ENCODE measurements at regions not wholly inside any gene's neighbourhood (a gene's known extent, or its start where the extent isn't known, plus 50 kb on each side); places are given as distances from the start of the nearest gene placed in this dataset.

DNA sequence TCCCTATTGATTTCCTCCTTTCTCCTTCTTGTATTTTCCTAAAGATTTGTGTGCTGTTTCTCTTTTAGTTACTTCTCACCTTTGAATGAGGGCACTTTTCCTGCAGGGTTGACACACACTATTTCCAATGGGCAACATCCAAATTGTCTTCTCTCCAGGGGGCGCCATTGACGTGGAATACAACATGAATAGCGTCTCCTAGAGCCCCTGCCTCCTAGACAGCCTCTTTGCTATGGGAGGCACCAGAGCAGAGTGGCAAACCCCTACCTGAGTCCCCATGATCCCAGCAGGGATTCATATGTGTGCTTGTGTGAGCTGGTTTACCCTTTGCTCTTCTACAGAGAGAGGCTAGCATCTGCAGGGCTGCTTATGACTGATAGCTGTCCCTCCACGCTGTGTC lies 61.3 kb upstream of the ITSN2 start:
- H3K27me3 ChIP-seq = no peaks in the 10 kb centered on the region
- no peaks in the 10 kb centered on the region for H3K36me3 ChIP-seq
- H3K4me1 ChIP-seq = no peaks in the 10 kb centered on the region
- DNase-seq (ENCODE audit: low spot score) = peak; percentile 65
- no peak overlapping the region for H3K27ac ChIP-seq
- H3K4me3 ChIP-seq = no peak overlapping the region
- H3K9me3 ChIP-seq = no peaks in the 10 kb centered on the region
- TF ChIP-seq, protein P1, sequence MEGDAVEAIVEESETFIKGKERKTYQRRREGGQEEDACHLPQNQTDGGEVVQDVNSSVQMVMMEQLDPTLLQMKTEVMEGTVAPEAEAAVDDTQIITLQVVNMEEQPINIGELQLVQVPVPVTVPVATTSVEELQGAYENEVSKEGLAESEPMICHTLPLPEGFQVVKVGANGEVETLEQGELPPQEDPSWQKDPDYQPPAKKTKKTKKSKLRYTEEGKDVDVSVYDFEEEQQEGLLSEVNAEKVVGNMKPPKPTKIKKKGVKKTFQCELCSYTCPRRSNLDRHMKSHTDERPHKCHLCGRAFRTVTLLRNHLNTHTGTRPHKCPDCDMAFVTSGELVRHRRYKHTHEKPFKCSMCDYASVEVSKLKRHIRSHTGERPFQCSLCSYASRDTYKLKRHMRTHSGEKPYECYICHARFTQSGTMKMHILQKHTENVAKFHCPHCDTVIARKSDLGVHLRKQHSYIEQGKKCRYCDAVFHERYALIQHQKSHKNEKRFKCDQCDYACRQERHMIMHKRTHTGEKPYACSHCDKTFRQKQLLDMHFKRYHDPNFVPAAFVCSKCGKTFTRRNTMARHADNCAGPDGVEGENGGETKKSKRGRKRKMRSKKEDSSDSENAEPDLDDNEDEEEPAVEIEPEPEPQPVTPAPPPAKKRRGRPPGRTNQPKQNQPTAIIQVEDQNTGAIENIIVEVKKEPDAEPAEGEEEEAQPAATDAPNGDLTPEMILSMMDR (IDR thresholded peaks at IDR 0.05) = peak in 1 of 2 donors; percentile 71

DNA sequence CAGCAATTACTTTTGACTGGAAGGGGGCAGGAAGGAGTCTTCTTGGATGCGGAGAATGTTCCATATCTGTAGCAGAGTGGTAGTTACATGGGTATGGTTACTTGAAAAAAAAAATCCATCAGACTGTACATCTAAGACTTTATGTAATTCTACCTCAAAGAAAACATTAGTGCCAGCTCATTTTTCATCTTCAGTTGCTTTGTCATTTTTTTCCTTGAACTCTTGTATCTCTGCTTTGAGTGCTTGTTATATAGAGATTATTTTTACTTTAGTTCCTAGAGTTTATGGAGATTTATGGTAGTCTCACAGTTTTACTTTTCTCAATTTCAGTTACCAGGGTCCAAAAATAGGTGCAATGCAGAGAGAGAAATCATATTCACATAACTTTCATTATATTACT lies 60.0 kb upstream of the ITSN2 start:
- TF ChIP-seq, protein P1 (IDR thresholded peaks at IDR 0.05) = no peak
- DNase-seq (ENCODE audit: low spot score) = no peak
- Histone ChIP-seq H3K27me3 (no peaks in the 10 kb centered on the region), H3K27ac (no peak overlapping the region), H3K4me3 (no peak overlapping the region), H3K36me3 (no peaks in the 10 kb centered on the region), H3K9me3 (no peaks in the 10 kb centered on the region), H3K4me1 (no peaks in the 10 kb centered on the region)

GRCh38 chr2:24418166-24418841 lies 58.0 kb upstream of the ITSN2 start:
- no peak overlapping the region for H3K27ac ChIP-seq
- H3K36me3 ChIP-seq = no peaks in the 10 kb centered on the region
- no peak overlapping the region for H3K4me3 ChIP-seq
- no peaks in the 10 kb centered on the region for H3K9me3 ChIP-seq
- no peaks in the 10 kb centered on the region for H3K4me1 ChIP-seq
- no peaks in the 10 kb centered on the region for H3K27me3 ChIP-seq
- TF ChIP-seq, protein P1 (IDR thresholded peaks at IDR 0.05) = no peak
- peak; percentile 18 for DNase-seq (ENCODE audit: low spot score)

DNA sequence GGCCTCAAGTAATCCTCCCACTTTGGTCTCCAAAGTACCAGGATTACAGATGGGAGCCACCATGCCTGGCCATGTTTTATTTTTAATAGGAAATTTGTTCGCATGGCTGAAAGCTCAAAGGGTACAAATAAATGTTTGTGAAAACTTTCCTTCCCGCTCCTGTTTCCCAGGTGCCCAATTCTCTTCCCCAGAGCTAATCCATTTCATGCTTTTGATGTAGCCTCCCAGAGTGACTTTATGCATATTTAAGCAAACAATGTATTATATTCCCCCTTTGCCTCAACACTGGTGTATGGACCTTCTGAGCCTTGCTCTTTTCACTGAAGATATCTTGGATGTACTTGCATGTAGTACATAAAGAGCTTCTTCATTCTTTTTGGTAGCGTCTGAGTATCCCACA lies 52.5 kb upstream of the ITSN2 start:
- H3K4me3 ChIP-seq = no peak overlapping the region
- H3K36me3 ChIP-seq = no peaks in the 10 kb centered on the region
- no peak for DNase-seq (ENCODE audit: low spot score)
- H3K9me3 ChIP-seq = no peaks in the 10 kb centered on the region
- H3K27ac ChIP-seq = no peak overlapping the region
- no peaks in the 10 kb centered on the region for H3K4me1 ChIP-seq
- no peaks in the 10 kb centered on the region for H3K27me3 ChIP-seq
- TF ChIP-seq, protein P1 (IDR thresholded peaks at IDR 0.05) = no peak

DNA sequence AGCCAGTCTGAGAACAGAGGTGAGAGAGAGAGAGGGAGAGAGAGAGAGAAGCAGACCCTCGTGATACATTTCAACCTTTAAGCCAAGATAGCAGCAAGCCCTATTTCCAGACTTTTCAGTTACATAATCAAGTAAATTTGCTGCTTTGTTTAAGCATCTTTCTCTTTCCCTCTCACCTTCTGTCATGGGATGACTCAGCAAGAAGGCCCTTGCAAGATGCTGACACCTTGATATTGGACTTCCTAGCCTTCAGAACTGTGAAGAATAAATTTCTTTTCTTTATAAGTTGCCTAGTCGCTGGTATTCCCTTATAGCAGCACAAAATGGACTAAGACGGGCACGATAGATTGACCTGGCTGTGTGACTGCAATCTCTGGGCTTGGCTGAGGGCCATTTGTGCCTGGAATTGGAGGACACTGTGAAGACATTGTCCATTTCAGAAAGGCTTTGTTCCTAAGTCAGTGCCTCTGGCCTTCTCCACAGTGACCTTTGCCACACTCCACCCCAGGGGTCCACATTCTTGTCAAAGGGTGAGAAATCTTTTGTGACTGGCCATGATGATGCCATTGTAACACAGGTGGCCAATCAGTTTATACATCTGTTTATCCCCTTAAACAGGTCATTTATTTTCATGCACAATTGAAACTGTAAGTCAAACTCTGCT lies 51.3 kb upstream of the ITSN2 start:
- no peak overlapping the region for H3K27ac ChIP-seq
- TF ChIP-seq, protein P1 (IDR thresholded peaks at IDR 0.05) = no peak
- no peaks in the 10 kb centered on the region for H3K27me3 ChIP-seq

More for the DNA sequence above, 51.3 kb upstream of the ITSN2 start:
- no peaks in the 10 kb centered on the region for H3K9me3 ChIP-seq
- no peaks in the 10 kb centered on the region for H3K36me3 ChIP-seq
- DNase-seq (ENCODE audit: low spot score) = no peak
- H3K4me1 ChIP-seq = no peaks in the 10 kb centered on the region
- no peak overlapping the region for H3K4me3 ChIP-seq

All from right atrium auricular region (tissue), 2 donors.